SJCRH30 (cell line): ENCODE measurements at regions not wholly inside any gene's neighbourhood (a gene's known extent, or its start where the extent isn't known, plus 50 kb on each side); places are given as distances from the start of the nearest gene placed in this dataset.
"Not testable (repeated sequence)": the region's sequence is repeated elsewhere in the genome, so short reads cannot be mapped to it uniquely, and the experiment has no call there.

ENCODE experiments used
- DNase-seq, 2 experiments: peaks; one replicate each; pipeline ENCODE4 v3.0.0-alpha.2; 2015 to 2020
- H3K27ac ChIP-seq: fragments of 250-450 bp; sonication (Bioruptor Pico); 2 replicates; pipeline ENCODE4 v1.5.1; 2020; ENCODE audit warnings: mild to moderate bottlenecking, moderate library complexity
- H3K27me3 ChIP-seq: fragments of 250-450 bp; sonication (Bioruptor Pico); 2 replicates; pipeline ENCODE4 v1.5.1; 2020; ENCODE audit warnings: mild to moderate bottlenecking, moderate library complexity
- H3K36me3 ChIP-seq: fragments of 250-450 bp; sonication (Bioruptor Pico); 2 replicates; pipeline ENCODE4 v1.5.1; 2020; ENCODE audit warnings: mild to moderate bottlenecking, moderate library complexity
- H3K4me1 ChIP-seq: fragments of 250-450 bp; sonication (Bioruptor Pico); 2 replicates; pipeline ENCODE4 v1.5.1; 2020; ENCODE audit warnings: mild to moderate bottlenecking, moderate library complexity
- H3K4me3 ChIP-seq: fragments of 250-450 bp; sonication (Bioruptor Pico); 2 replicates; pipeline ENCODE4 v1.5.1; 2020; ENCODE audit warnings: mild to moderate bottlenecking, moderate library complexity
- H3K9me3 ChIP-seq: fragments of 250-450 bp; sonication (Bioruptor Pico); replicated peaks from 2 replicates; pipeline ENCODE4 v1.5.1; 2020; ENCODE audit warnings: mild to moderate bottlenecking, moderate library complexity

- Histone ChIP-seq H3K4me3 (no peak overlapping the region), H3K27ac (no peak overlapping the region), H3K4me1 (no peaks in the 10 kb centered on the region), H3K27me3 (no peaks in the 10 kb centered on the region), H3K9me3 (peaks cover 3% of the 10 kb centered on the region; the same call in 1 of the 2 replicates), H3K36me3 (no peaks in the 10 kb centered on the region)
- no peak for DNase-seq
Measured at GRCh38 chr7:13593854-13594253, 395.6 kb downstream of the ETV1 start.

- DNase-seq = no peak
- Histone ChIP-seq H3K36me3 (no peaks in the 10 kb centered on the region), H3K4me3 (no peak overlapping the region), H3K27ac (no peak overlapping the region), H3K9me3 (no peaks in the 10 kb centered on the region), H3K4me1 (no peaks in the 10 kb centered on the region), H3K27me3 (no peaks in the 10 kb centered on the region)
Measured at GRCh38 chr7:13602036-13602435, 387.4 kb downstream of the ETV1 start.

- no peaks in the 10 kb centered on the region for H3K4me1 ChIP-seq
- no peak for DNase-seq
- H3K36me3 ChIP-seq = no peaks in the 10 kb centered on the region
- no peaks in the 10 kb centered on the region for H3K9me3 ChIP-seq
- no peak overlapping the region for H3K4me3 ChIP-seq
- H3K27me3 ChIP-seq = no peaks in the 10 kb centered on the region
- no peak overlapping the region for H3K27ac ChIP-seq
Measured at GRCh38 chr7:13603016-13603415, 386.4 kb downstream of the ETV1 start.

- Histone ChIP-seq H3K36me3 (no peaks in the 10 kb centered on the region), H3K27ac (no peak overlapping the region), H3K27me3 (no peaks in the 10 kb centered on the region), H3K9me3 (no peaks in the 10 kb centered on the region), H3K4me1 (no peaks in the 10 kb centered on the region), H3K4me3 (no peak overlapping the region)
- DNase-seq = no peak
Measured at GRCh38 chr7:13603661-13604060, 385.8 kb downstream of the ETV1 start.

- Histone ChIP-seq H3K27ac (no peak overlapping the region), H3K27me3 (no peaks in the 10 kb centered on the region), H3K4me3 (no peak overlapping the region), H3K9me3 (no peaks in the 10 kb centered on the region), H3K36me3 (no peaks in the 10 kb centered on the region), H3K4me1 (no peaks in the 10 kb centered on the region)
- no peak for DNase-seq
Measured at GRCh38 chr7:13604178-13604577, 385.3 kb downstream of the ETV1 start.

- no peaks in the 10 kb centered on the region for H3K4me1 ChIP-seq
- H3K27me3 ChIP-seq = no peaks in the 10 kb centered on the region
- H3K4me3 ChIP-seq = no peak overlapping the region
- H3K9me3 ChIP-seq = no peaks in the 10 kb centered on the region
- no peaks in the 10 kb centered on the region for H3K36me3 ChIP-seq
- no peak for DNase-seq
- H3K27ac ChIP-seq = no peak overlapping the region
Measured at GRCh38 chr7:13610372-13610771, 379.1 kb downstream of the ETV1 start.

GRCh38 chr7:13615679-13616078 is 373.8 kb downstream of the ETV1 start:
- Histone ChIP-seq H3K27ac (no peak overlapping the region), H3K27me3 (no peaks in the 10 kb centered on the region), H3K4me3 (no peak overlapping the region), H3K4me1 (no peaks in the 10 kb centered on the region), H3K9me3 (no peaks in the 10 kb centered on the region), H3K36me3 (no peaks in the 10 kb centered on the region)
- no peak for DNase-seq

GRCh38 chr7:13627455-13627854 is 362.0 kb downstream of the ETV1 start:
- Histone ChIP-seq H3K4me1 (peaks cover 16% of the 10 kb centered on the region), H3K4me3 (no peak overlapping the region), H3K27me3 (no peaks in the 10 kb centered on the region), H3K9me3 (peaks cover 18% of the 10 kb centered on the region), H3K27ac (no peak overlapping the region), H3K36me3 (no peaks in the 10 kb centered on the region)
- DNase-seq = no peak

GRCh38 chr7:13628239-13629001 is 361.0 kb downstream of the ETV1 start:
- peaks cover 16% of the 10 kb centered on the region for H3K4me1 ChIP-seq
- no peak for DNase-seq
- H3K36me3 ChIP-seq = no peaks in the 10 kb centered on the region
- H3K27ac ChIP-seq = no peak overlapping the region
- H3K9me3 ChIP-seq = peaks cover 21% of the 10 kb centered on the region
- H3K4me3 ChIP-seq = no peak overlapping the region
- H3K27me3 ChIP-seq = no peaks in the 10 kb centered on the region

- H3K27ac ChIP-seq = peak overlapping the region; percentile 73
- H3K4me1 ChIP-seq = peaks cover 16% of the 10 kb centered on the region
- H3K27me3 ChIP-seq, H3K36me3 ChIP-seq: not testable (repeated sequence)
- peaks cover 13% of the 10 kb centered on the region for H3K9me3 ChIP-seq
- peak overlapping the region; percentile 18 for H3K4me3 ChIP-seq
- peak; percentile 38 to 73 for DNase-seq
Measured at GRCh38 chr7:13631207-13632049, 358.0 kb downstream of the ETV1 start.

- no peak for DNase-seq
- Histone ChIP-seq H3K36me3 (no peaks in the 10 kb centered on the region), H3K27me3 (no peaks in the 10 kb centered on the region), H3K27ac (no peak overlapping the region), H3K4me1 (peaks cover 13% of the 10 kb centered on the region), H3K4me3 (no peak overlapping the region), H3K9me3 (peaks cover 13% of the 10 kb centered on the region)
Measured at GRCh38 chr7:13633857-13634256, 355.6 kb downstream of the ETV1 start.

GRCh38 chr7:13639396-13639795 is 350.1 kb downstream of the ETV1 start:
- no peak overlapping the region for H3K4me3 ChIP-seq
- DNase-seq = peak; percentile 93 to 99
- H3K36me3 ChIP-seq = no peaks in the 10 kb centered on the region
- H3K9me3 ChIP-seq = no peaks in the 10 kb centered on the region; the same call in 1 of the 2 replicates
- no peaks in the 10 kb centered on the region for H3K27me3 ChIP-seq
- H3K4me1 ChIP-seq = peaks cover 35% of the 10 kb centered on the region
- peak overlapping the region; percentile 53 for H3K27ac ChIP-seq

- Histone ChIP-seq H3K27me3 (no peaks in the 10 kb centered on the region), H3K36me3 (no peaks in the 10 kb centered on the region), H3K4me3 (no peak overlapping the region), H3K4me1 (peaks cover 35% of the 10 kb centered on the region), H3K27ac (peak overlapping the region; percentile 16), H3K9me3 (no peaks in the 10 kb centered on the region)
- peak; percentile 31 to 70 for DNase-seq
Measured at GRCh38 chr7:13641714-13642113, 347.8 kb downstream of the ETV1 start.

- no peak overlapping the region for H3K27ac ChIP-seq
- DNase-seq = no peak
Measured at GRCh38 chr7:13651167-13651566, 338.3 kb downstream of the ETV1 start.

GRCh38 chr7:13656330-13656729 is 333.1 kb downstream of the ETV1 start:
- H3K9me3 ChIP-seq = no peaks in the 10 kb centered on the region
- H3K4me1 ChIP-seq = no peaks in the 10 kb centered on the region
- no peak overlapping the region for H3K4me3 ChIP-seq
- DNase-seq = no peak
- no peak overlapping the region for H3K27ac ChIP-seq
- H3K36me3 ChIP-seq = no peaks in the 10 kb centered on the region
- H3K27me3 ChIP-seq = no peaks in the 10 kb centered on the region

More at GRCh38 chr7:13651167-13651566, 338.3 kb downstream of the ETV1 start:
- H3K36me3 ChIP-seq = no peaks in the 10 kb centered on the region
- no peaks in the 10 kb centered on the region for H3K4me1 ChIP-seq
- H3K4me3 ChIP-seq = no peak overlapping the region
- no peaks in the 10 kb centered on the region for H3K9me3 ChIP-seq
- H3K27me3 ChIP-seq = no peaks in the 10 kb centered on the region
